ENCODE measurements at regions not wholly inside any gene's neighbourhood (a gene's known extent, or its start where the extent isn't known, plus 50 kb on each side); places are given as distances from the start of the nearest gene placed in this dataset.

- H3K9me3 ChIP-seq (ENCODE audit: control insufficient read depth in 3 of 3, low read length in 3 of 3) = no peaks in the 10 kb centered on the region
- no peaks in the 10 kb centered on the region for H3K27me3 ChIP-seq (ENCODE audit: control insufficient read depth in 3 of 3, insufficient read depth in 3 of 3, low read length in 3 of 3)
- peaks cover 30 to 40% (median 34%) of the 10 kb centered on the region in 3 donors for H3K4me1 ChIP-seq (ENCODE audit: control insufficient read depth in 3 of 3, insufficient read depth in 3 of 3, low read length in 3 of 3)
- peak overlapping the region; percentile 78 for H3K27ac ChIP-seq (ENCODE audit: low read depth, low read length)
- no peaks in the 10 kb centered on the region for H3K36me3 ChIP-seq (ENCODE audit: control insufficient read depth in 3 of 3, insufficient read depth in 3 of 3, low read length in 3 of 3)
- H3K9ac ChIP-seq (ENCODE audit: low read depth in 1 of 3, low read length in 3 of 3) = peak overlapping the region in 2 of 3 donors; percentile 5 to 34
- H3K4me3 ChIP-seq (ENCODE audit: low read length in 3 of 3) = peak overlapping the region in 1 of 3 donors; percentile 1
Measured at GRCh38 chr9:113654605-113655428, 191.3 kb downstream of the RGS3 start.

GRCh38 chr9:113656771-113657670 is 193.5 kb downstream of the RGS3 start:
- H3K27ac ChIP-seq (ENCODE audit: low read depth, low read length) = no peak overlapping the region
- peak overlapping the region in 1 of 3 donors; percentile 62 for H3K9ac ChIP-seq (ENCODE audit: low read depth in 1 of 3, low read length in 3 of 3)
- peaks cover 30 to 34% (median 34%) of the 10 kb centered on the region in 3 donors for H3K4me1 ChIP-seq (ENCODE audit: control insufficient read depth in 3 of 3, insufficient read depth in 3 of 3, low read length in 3 of 3)
- H3K9me3 ChIP-seq (ENCODE audit: control insufficient read depth in 3 of 3, low read length in 3 of 3) = no peaks in the 10 kb centered on the region
- H3K4me3 ChIP-seq (ENCODE audit: low read length in 3 of 3) = peak overlapping the region in 1 of 3 donors; percentile 6
- no peaks in the 10 kb centered on the region for H3K36me3 ChIP-seq (ENCODE audit: control insufficient read depth in 3 of 3, insufficient read depth in 3 of 3, low read length in 3 of 3)
- H3K27me3 ChIP-seq (ENCODE audit: control insufficient read depth in 3 of 3, insufficient read depth in 3 of 3, low read length in 3 of 3) = no peaks in the 10 kb centered on the region

- Histone ChIP-seq H3K27me3 (ENCODE audit: control insufficient read depth in 3 of 3, insufficient read depth in 3 of 3, low read length in 3 of 3) (no peaks in the 10 kb centered on the region), H3K4me1 (ENCODE audit: control insufficient read depth in 3 of 3, insufficient read depth in 3 of 3, low read length in 3 of 3) (peaks cover 30 to 34% (median 32%) of the 10 kb centered on the region in 3 donors), H3K9me3 (ENCODE audit: control insufficient read depth in 3 of 3, low read length in 3 of 3) (no peaks in the 10 kb centered on the region), H3K9ac (ENCODE audit: low read depth in 1 of 3, low read length in 3 of 3) (no peak overlapping the region), H3K27ac (ENCODE audit: low read depth, low read length) (no peak overlapping the region), H3K36me3 (ENCODE audit: control insufficient read depth in 3 of 3, insufficient read depth in 3 of 3, low read length in 3 of 3) (no peaks in the 10 kb centered on the region), H3K4me3 (ENCODE audit: low read length in 3 of 3) (peak overlapping the region in 1 of 3 donors; percentile 6)
Measured at GRCh38 chr9:113657765-113658544, 194.4 kb downstream of the RGS3 start.

GRCh38 chr9:113658545-113658895 is 195.0 kb downstream of the RGS3 start:
- no peak overlapping the region for H3K4me3 ChIP-seq (ENCODE audit: low read length in 3 of 3)
- peaks cover 32 to 37% (median 32%) of the 10 kb centered on the region in 3 donors for H3K4me1 ChIP-seq (ENCODE audit: control insufficient read depth in 3 of 3, insufficient read depth in 3 of 3, low read length in 3 of 3)
- no peak overlapping the region for H3K27ac ChIP-seq (ENCODE audit: low read depth, low read length)
- H3K27me3 ChIP-seq (ENCODE audit: control insufficient read depth in 3 of 3, insufficient read depth in 3 of 3, low read length in 3 of 3) = no peaks in the 10 kb centered on the region
- H3K9me3 ChIP-seq (ENCODE audit: control insufficient read depth in 3 of 3, low read length in 3 of 3) = no peaks in the 10 kb centered on the region
- no peak overlapping the region for H3K9ac ChIP-seq (ENCODE audit: low read depth in 1 of 3, low read length in 3 of 3)
- H3K36me3 ChIP-seq (ENCODE audit: control insufficient read depth in 3 of 3, insufficient read depth in 3 of 3, low read length in 3 of 3) = no peaks in the 10 kb centered on the region

GRCh38 chr9:113659039-113659438 is 195.5 kb downstream of the RGS3 start:
- Histone ChIP-seq H3K27ac (ENCODE audit: low read depth, low read length) (no peak overlapping the region), H3K4me1 (ENCODE audit: control insufficient read depth in 3 of 3, insufficient read depth in 3 of 3, low read length in 3 of 3) (peaks cover 32 to 38% (median 34%) of the 10 kb centered on the region in 3 donors), H3K9me3 (ENCODE audit: control insufficient read depth in 3 of 3, low read length in 3 of 3) (no peaks in the 10 kb centered on the region), H3K4me3 (ENCODE audit: low read length in 3 of 3) (no peak overlapping the region), H3K27me3 (ENCODE audit: control insufficient read depth in 3 of 3, insufficient read depth in 3 of 3, low read length in 3 of 3) (no peaks in the 10 kb centered on the region), H3K36me3 (ENCODE audit: control insufficient read depth in 3 of 3, insufficient read depth in 3 of 3, low read length in 3 of 3) (no peaks in the 10 kb centered on the region), H3K9ac (ENCODE audit: low read depth in 1 of 3, low read length in 3 of 3) (no peak overlapping the region)

GRCh38 chr9:113659740-113660139 is 196.2 kb downstream of the RGS3 start:
- peaks cover 29 to 36% (median 30%) of the 10 kb centered on the region in 3 donors for H3K4me1 ChIP-seq (ENCODE audit: control insufficient read depth in 3 of 3, insufficient read depth in 3 of 3, low read length in 3 of 3)
- no peaks in the 10 kb centered on the region for H3K36me3 ChIP-seq (ENCODE audit: control insufficient read depth in 3 of 3, insufficient read depth in 3 of 3, low read length in 3 of 3)
- no peak overlapping the region for H3K27ac ChIP-seq (ENCODE audit: low read depth, low read length)
- H3K27me3 ChIP-seq (ENCODE audit: control insufficient read depth in 3 of 3, insufficient read depth in 3 of 3, low read length in 3 of 3) = no peaks in the 10 kb centered on the region
- no peaks in the 10 kb centered on the region for H3K9me3 ChIP-seq (ENCODE audit: control insufficient read depth in 3 of 3, low read length in 3 of 3)
- H3K4me3 ChIP-seq (ENCODE audit: low read length in 3 of 3) = no peak overlapping the region
- H3K9ac ChIP-seq (ENCODE audit: low read depth in 1 of 3, low read length in 3 of 3) = no peak overlapping the region

GRCh38 chr9:113660196-113660595 is 196.7 kb downstream of the RGS3 start:
- peaks cover 0 to 2% (median 0%) of the 10 kb centered on the region in 3 donors for H3K9me3 ChIP-seq (ENCODE audit: control insufficient read depth in 3 of 3, low read length in 3 of 3)
- H3K36me3 ChIP-seq (ENCODE audit: control insufficient read depth in 3 of 3, insufficient read depth in 3 of 3, low read length in 3 of 3) = no peaks in the 10 kb centered on the region
- no peak overlapping the region for H3K4me3 ChIP-seq (ENCODE audit: low read length in 3 of 3)
- no peak overlapping the region for H3K9ac ChIP-seq (ENCODE audit: low read depth in 1 of 3, low read length in 3 of 3)
- peaks cover 24 to 32% (median 25%) of the 10 kb centered on the region in 3 donors for H3K4me1 ChIP-seq (ENCODE audit: control insufficient read depth in 3 of 3, insufficient read depth in 3 of 3, low read length in 3 of 3)
- no peaks in the 10 kb centered on the region for H3K27me3 ChIP-seq (ENCODE audit: control insufficient read depth in 3 of 3, insufficient read depth in 3 of 3, low read length in 3 of 3)
- no peak overlapping the region for H3K27ac ChIP-seq (ENCODE audit: low read depth, low read length)

- Histone ChIP-seq H3K9me3 (ENCODE audit: control insufficient read depth in 3 of 3, low read length in 3 of 3) (peaks cover 0 to 2% (median 0%) of the 10 kb centered on the region in 3 donors), H3K4me1 (ENCODE audit: control insufficient read depth in 3 of 3, insufficient read depth in 3 of 3, low read length in 3 of 3) (peaks cover 20 to 28% (median 22%) of the 10 kb centered on the region in 3 donors), H3K27ac (ENCODE audit: low read depth, low read length) (no peak overlapping the region), H3K4me3 (ENCODE audit: low read length in 3 of 3) (no peak overlapping the region), H3K36me3 (ENCODE audit: control insufficient read depth in 3 of 3, insufficient read depth in 3 of 3, low read length in 3 of 3) (no peaks in the 10 kb centered on the region), H3K27me3 (ENCODE audit: control insufficient read depth in 3 of 3, insufficient read depth in 3 of 3, low read length in 3 of 3) (no peaks in the 10 kb centered on the region), H3K9ac (ENCODE audit: low read depth in 1 of 3, low read length in 3 of 3) (no peak overlapping the region)
Measured at GRCh38 chr9:113661074-113661473, 197.5 kb downstream of the RGS3 start.

- Histone ChIP-seq H3K9ac (ENCODE audit: low read depth in 1 of 3, low read length in 3 of 3) (peak overlapping the region in 1 of 3 donors; percentile 19), H3K4me3 (ENCODE audit: low read length in 3 of 3) (no peak overlapping the region), H3K27ac (ENCODE audit: low read depth, low read length) (no peak overlapping the region), H3K4me1 (ENCODE audit: control insufficient read depth in 3 of 3, insufficient read depth in 3 of 3, low read length in 3 of 3) (peaks cover 5 to 13% (median 10%) of the 10 kb centered on the region in 3 donors), H3K27me3 (ENCODE audit: control insufficient read depth in 3 of 3, insufficient read depth in 3 of 3, low read length in 3 of 3) (no peaks in the 10 kb centered on the region), H3K9me3 (ENCODE audit: control insufficient read depth in 3 of 3, low read length in 3 of 3) (peaks cover 0 to 2% (median 0%) of the 10 kb centered on the region in 3 donors), H3K36me3 (ENCODE audit: control insufficient read depth in 3 of 3, insufficient read depth in 3 of 3, low read length in 3 of 3) (no peaks in the 10 kb centered on the region)
Measured at GRCh38 chr9:113664181-113664875, 200.8 kb downstream of the RGS3 start.

All from skeletal muscle tissue (tissue), 3 donors.